HG02938 (cell line): ENCODE measurements at regions not wholly inside any gene's neighbourhood (a gene's known extent, or its start where the extent isn't known, plus 50 kb on each side); places are given as distances from the start of the nearest gene placed in this dataset.

ENCODE experiments used
- ATAC-seq: cut with Tn5 transposase; IDR thresholded peaks from one replicate; pipeline ENCODE4 v1.9.1; 2021; ENCODE audit warnings: mild to moderate bottlenecking, moderate library complexity; ENCODE audit not compliant: unreplicated experiment

- ATAC-seq, result no peak
Observed at GRCh38 chrX:118167361-118167760, 50.8 kb upstream of the KLHL13 start.

- ATAC-seq, result no peak
Observed at GRCh38 chrX:118171356-118171755, 54.7 kb upstream of the KLHL13 start.

- ATAC-seq, result no peak
Observed at GRCh38 chrX:118174516-118175098, 58.0 kb upstream of the KLHL13 start.

- no peak for ATAC-seq
Observed at GRCh38 chrX:118177708-118178107, 61.1 kb upstream of the KLHL13 start.

- no peak for ATAC-seq
Observed at GRCh38 chrX:118178450-118178849, 61.8 kb upstream of the KLHL13 start.

GRCh38 chrX:118179161-118179560 lies 62.6 kb upstream of the KLHL13 start:
- no peak for ATAC-seq

GRCh38 chrX:118179718-118180117 lies 63.1 kb upstream of the KLHL13 start:
- ATAC-seq, result no peak

- no peak for ATAC-seq
Observed at GRCh38 chrX:118181030-118181429, 64.4 kb upstream of the KLHL13 start.

GRCh38 chrX:118182025-118182424 lies 65.4 kb upstream of the KLHL13 start:
- no peak for ATAC-seq

- no peak for ATAC-seq
Observed at GRCh38 chrX:118182681-118183080, 66.1 kb upstream of the KLHL13 start.

- ATAC-seq, result no peak
Observed at GRCh38 chrX:118183606-118184005, 67.0 kb upstream of the KLHL13 start.

GRCh38 chrX:118187100-118187499 lies 70.5 kb upstream of the KLHL13 start:
- ATAC-seq, result no peak

- no peak for ATAC-seq
Observed at GRCh38 chrX:118189000-118189399, 72.4 kb upstream of the KLHL13 start.

GRCh38 chrX:118189628-118190027 lies 73.0 kb upstream of the KLHL13 start:
- no peak for ATAC-seq

- no peak for ATAC-seq
Observed at GRCh38 chrX:118197730-118198129, 81.1 kb upstream of the KLHL13 start.

- no peak for ATAC-seq
Observed at GRCh38 chrX:118198577-118198976, 82.0 kb upstream of the KLHL13 start.

GRCh38 chrX:118199997-118200396 lies 83.4 kb upstream of the KLHL13 start:
- ATAC-seq, result no peak

GRCh38 chrX:118205421-118206395 lies 89.1 kb upstream of the KLHL13 start:
- no peak for ATAC-seq

- ATAC-seq, result no peak
Observed at GRCh38 chrX:118207831-118208453, 91.3 kb upstream of the KLHL13 start.

- ATAC-seq, result no peak
Observed at GRCh38 chrX:118208481-118208880, 91.9 kb upstream of the KLHL13 start.

GRCh38 chrX:118211891-118212816 lies 95.5 kb upstream of the KLHL13 start:
- ATAC-seq, result peak; percentile 36
